ENCODE measurements at regions not wholly inside any gene's neighbourhood (a gene's known extent, or its start where the extent isn't known, plus 50 kb on each side); places are given as distances from the start of the nearest gene placed in this dataset.

DNA sequence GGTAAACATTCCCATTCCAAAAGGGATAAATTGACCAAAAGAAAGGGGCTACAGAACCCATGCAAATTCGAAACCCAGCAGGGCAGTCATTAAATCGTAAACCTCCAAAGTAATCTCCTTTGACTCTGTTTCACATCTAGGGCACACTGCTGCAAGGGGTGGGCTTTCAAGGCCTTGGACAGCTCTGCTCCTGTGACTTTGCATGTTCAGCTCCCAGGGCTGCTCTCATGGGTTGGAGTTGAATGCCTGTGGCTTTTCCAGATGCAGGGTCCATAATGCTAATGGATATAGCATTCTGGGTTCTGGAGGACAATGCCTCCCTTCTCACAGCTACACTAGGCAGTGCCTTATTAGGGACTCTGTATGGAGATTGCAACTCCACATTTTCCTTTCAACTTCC is 211.9 kb upstream of the MANEA start:
- H3K27me3 ChIP-seq, result no peaks in the 10 kb centered on the region
- H3K27ac ChIP-seq, result no peak overlapping the region
- TF ChIP-seq, protein P1, sequence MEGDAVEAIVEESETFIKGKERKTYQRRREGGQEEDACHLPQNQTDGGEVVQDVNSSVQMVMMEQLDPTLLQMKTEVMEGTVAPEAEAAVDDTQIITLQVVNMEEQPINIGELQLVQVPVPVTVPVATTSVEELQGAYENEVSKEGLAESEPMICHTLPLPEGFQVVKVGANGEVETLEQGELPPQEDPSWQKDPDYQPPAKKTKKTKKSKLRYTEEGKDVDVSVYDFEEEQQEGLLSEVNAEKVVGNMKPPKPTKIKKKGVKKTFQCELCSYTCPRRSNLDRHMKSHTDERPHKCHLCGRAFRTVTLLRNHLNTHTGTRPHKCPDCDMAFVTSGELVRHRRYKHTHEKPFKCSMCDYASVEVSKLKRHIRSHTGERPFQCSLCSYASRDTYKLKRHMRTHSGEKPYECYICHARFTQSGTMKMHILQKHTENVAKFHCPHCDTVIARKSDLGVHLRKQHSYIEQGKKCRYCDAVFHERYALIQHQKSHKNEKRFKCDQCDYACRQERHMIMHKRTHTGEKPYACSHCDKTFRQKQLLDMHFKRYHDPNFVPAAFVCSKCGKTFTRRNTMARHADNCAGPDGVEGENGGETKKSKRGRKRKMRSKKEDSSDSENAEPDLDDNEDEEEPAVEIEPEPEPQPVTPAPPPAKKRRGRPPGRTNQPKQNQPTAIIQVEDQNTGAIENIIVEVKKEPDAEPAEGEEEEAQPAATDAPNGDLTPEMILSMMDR (IDR thresholded peaks at IDR 0.05), result no peak
- DNase-seq (no peak), ATAC-seq (no peak)
- intact Hi-C loops (cut with DNase I), result no loop called here
- H3K36me3 ChIP-seq, result no peaks in the 10 kb centered on the region
- no peaks in the 10 kb centered on the region for H3K4me1 ChIP-seq
- no peaks in the 10 kb centered on the region for H3K9me3 ChIP-seq
- no peak overlapping the region for H3K4me3 ChIP-seq

DNA sequence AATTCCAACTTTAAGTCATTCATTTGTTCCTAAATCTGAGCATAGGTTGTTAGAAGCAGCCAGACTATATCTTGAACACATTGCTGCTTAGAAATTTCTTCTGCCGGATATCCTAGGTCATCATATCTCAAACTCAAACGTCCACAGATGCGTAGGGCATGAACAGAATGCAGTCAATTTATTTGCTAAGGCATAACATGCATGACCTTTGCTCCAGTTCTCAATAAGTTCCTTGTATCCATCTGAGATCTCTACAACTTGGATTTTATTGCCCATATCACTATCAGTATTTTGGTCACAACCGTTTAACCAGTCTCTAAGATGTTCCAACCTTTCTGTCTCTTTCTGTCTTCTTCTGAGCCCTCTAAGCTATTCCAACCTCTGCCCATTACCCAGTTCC is 210.9 kb upstream of the MANEA start:
- ATAC-seq, result no peak
- Histone ChIP-seq H3K27me3 (no peaks in the 10 kb centered on the region), H3K9me3 (no peaks in the 10 kb centered on the region), H3K4me1 (no peaks in the 10 kb centered on the region), H3K27ac (no peak overlapping the region), H3K4me3 (no peak overlapping the region), H3K36me3 (no peaks in the 10 kb centered on the region)
- no peak for DNase-seq
- intact Hi-C loops (cut with DNase I), result no loop called here
- TF ChIP-seq, protein P1 (IDR thresholded peaks at IDR 0.05), result no peak

DNA sequence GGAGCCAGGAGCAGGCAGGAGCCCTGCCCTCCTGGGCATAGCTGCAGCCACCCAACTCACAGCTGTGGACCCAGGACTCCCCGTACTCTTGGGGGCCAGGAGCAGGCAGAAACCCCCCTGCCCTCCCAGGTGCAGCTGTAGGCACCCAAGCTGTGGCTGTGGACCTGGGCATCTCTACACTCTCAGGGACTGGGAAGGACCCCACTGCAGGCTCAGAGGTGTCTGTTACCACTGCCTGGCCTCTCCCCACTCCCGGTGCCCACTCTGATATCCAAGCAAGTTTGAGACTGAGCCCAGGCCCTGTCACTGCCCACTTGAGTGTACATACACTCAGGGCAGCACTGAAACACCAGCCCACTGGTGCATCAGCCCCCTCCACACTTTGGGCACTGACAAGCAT is 193.5 kb upstream of the MANEA start:
- H3K4me3 ChIP-seq, result no peak overlapping the region
- intact Hi-C loops (cut with DNase I), result no loop called here

DNA sequence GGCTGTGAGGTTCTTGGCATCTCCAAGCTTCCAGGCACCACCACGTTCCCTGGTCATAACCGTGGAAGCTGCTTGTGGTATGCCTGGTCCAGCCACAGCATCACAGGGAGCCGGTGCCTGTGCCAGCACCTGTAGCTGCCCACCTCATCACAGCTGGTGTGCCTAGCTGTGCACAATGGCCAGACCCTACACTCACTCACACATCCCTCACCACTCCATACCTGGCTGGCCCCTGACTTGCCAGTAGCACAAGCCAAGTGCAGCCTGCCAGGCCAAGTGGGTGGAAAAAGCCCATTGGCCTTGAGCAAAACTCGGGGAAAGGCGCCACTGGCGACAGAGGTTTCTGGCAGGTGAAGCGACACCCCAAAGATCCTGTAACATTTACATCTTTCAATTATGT is 192.3 kb upstream of the MANEA start:
- Histone ChIP-seq H3K27ac (no peak overlapping the region), H3K4me3 (no peak overlapping the region), H3K9me3 (peaks cover 0 to 4% of the 10 kb centered on the region in 2 donors), H3K27me3 (no peaks in the 10 kb centered on the region), H3K4me1 (no peaks in the 10 kb centered on the region), H3K36me3 (no peaks in the 10 kb centered on the region)
- peak in 1 of 4 donors; percentile 38 for DNase-seq
- TF ChIP-seq, protein P1 (IDR thresholded peaks at IDR 0.05), result no peak
- no peak for ATAC-seq
- intact Hi-C loops (cut with DNase I), result no loop called here

More for the DNA sequence above, 193.5 kb upstream of the MANEA start:
- DNase-seq (peak in 1 of 4 donors; percentile 34), ATAC-seq (no peak)
- TF ChIP-seq, protein P1 (IDR thresholded peaks at IDR 0.05), result no peak
- H3K9me3 ChIP-seq, result peaks cover 0 to 11% of the 10 kb centered on the region in 2 donors
- no peaks in the 10 kb centered on the region for H3K4me1 ChIP-seq
- H3K27me3 ChIP-seq, result no peaks in the 10 kb centered on the region
- no peaks in the 10 kb centered on the region for H3K36me3 ChIP-seq
- no peak overlapping the region for H3K27ac ChIP-seq

DNA sequence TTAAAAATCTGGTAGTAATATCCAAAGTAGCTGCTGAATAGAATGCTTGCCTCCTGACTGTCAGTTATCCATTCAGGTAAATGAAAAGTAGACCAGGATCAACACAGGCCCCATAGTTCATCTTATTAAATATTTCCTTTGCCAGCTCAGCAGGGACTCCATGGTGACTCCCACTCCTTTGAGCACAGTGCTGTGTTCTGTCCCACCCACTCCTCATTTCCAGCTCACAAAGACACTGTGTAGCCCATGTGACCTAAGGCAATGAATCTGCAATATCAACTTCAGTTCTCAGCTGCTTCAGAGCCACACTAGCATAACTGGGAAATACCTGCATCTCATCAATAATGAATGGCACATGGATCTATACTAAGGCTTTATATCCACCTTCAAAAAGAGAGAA is 189.5 kb upstream of the MANEA start:
- intact Hi-C loops (cut with DNase I), result no loop called here
- TF ChIP-seq, protein P1 (IDR thresholded peaks at IDR 0.05), result no peak
- Histone ChIP-seq H3K9me3 (no peaks in the 10 kb centered on the region), H3K4me3 (no peak overlapping the region), H3K27me3 (no peaks in the 10 kb centered on the region), H3K27ac (no peak overlapping the region), H3K4me1 (no peaks in the 10 kb centered on the region), H3K36me3 (no peaks in the 10 kb centered on the region)
- ATAC-seq (no peak), DNase-seq (no peak)
